ENCODE measurements at regions not wholly inside any gene's neighbourhood (a gene's known extent, or its start where the extent isn't known, plus 50 kb on each side); places are given as distances from the start of the nearest gene placed in this dataset.

GRCh38 chr5:99586878-99587277, 658.1 kb upstream of the CHD1 start:
- TF ChIP-seq, protein P1, sequence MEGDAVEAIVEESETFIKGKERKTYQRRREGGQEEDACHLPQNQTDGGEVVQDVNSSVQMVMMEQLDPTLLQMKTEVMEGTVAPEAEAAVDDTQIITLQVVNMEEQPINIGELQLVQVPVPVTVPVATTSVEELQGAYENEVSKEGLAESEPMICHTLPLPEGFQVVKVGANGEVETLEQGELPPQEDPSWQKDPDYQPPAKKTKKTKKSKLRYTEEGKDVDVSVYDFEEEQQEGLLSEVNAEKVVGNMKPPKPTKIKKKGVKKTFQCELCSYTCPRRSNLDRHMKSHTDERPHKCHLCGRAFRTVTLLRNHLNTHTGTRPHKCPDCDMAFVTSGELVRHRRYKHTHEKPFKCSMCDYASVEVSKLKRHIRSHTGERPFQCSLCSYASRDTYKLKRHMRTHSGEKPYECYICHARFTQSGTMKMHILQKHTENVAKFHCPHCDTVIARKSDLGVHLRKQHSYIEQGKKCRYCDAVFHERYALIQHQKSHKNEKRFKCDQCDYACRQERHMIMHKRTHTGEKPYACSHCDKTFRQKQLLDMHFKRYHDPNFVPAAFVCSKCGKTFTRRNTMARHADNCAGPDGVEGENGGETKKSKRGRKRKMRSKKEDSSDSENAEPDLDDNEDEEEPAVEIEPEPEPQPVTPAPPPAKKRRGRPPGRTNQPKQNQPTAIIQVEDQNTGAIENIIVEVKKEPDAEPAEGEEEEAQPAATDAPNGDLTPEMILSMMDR (conservative IDR thresholded peaks at IDR 0.05 in 1 of 2, IDR thresholded peaks at IDR 0.05 in 1 of 2; ENCODE audit: low read depth in 1 of 2, low read length in 2 of 2): no peak
- TF ChIP-seq EZH2 (IDR thresholded peaks at IDR 0.05; ENCODE audit: low read length, missing control alignments): no peak

Measured in fibroblast of lung (primary cell).